A172 (cell line): ENCODE measurements at regions not wholly inside any gene's neighbourhood (a gene's known extent, or its start where the extent isn't known, plus 50 kb on each side); places are given as distances from the start of the nearest gene placed in this dataset.
"Not testable (repeated sequence)": the region's sequence is repeated elsewhere in the genome, so short reads cannot be mapped to it uniquely, and the experiment has no call there.

ENCODE experiments used
- DNase-seq: peaks from one replicate; pipeline ENCODE4 v3.0.0-alpha.2; 2015; ENCODE audit warnings: low spot score

DNA sequence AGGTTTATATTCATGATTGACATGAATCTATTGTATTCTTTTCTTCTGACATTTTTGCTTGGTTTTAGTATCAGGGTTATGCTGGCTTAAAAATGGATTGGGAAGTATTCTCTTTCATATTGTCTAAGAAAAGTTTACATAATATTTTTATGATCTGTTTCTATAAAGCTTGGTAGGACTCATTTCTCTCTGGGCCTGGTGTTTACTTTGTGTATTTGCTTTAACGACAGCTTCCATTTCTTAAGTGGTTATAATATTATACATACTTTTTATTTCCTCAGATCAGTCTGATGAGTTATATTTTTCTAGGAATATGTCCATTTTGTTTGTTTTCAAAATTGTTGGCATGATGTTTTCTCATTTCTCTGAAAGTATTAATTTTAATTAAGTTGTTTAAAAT is 117.9 kb upstream of the IL12A start:
- no peak for DNase-seq

- DNase-seq = peak; percentile 93
Measured at GRCh38 chr3:159872374-159873109, 116.1 kb upstream of the IL12A start.

DNA sequence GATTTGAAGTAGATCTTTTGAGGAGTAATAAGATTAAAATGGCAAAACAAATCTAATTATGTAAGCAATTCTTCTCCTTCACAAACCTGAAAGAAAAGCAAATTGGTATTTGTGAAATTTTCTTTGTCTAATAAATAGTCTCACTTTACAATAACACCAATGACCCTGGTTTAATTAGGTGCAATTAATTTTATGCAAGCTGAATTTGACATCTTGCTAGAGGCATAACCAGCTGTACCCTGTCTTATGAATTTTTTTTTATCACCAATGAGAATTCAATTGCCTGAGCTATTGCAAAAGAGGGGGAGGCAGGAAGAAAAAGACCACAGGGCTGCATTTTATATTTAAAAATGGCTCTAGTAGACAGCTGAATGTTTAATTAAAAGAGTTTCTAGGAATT is 113.5 kb upstream of the IL12A start:
- DNase-seq = no peak

DNA sequence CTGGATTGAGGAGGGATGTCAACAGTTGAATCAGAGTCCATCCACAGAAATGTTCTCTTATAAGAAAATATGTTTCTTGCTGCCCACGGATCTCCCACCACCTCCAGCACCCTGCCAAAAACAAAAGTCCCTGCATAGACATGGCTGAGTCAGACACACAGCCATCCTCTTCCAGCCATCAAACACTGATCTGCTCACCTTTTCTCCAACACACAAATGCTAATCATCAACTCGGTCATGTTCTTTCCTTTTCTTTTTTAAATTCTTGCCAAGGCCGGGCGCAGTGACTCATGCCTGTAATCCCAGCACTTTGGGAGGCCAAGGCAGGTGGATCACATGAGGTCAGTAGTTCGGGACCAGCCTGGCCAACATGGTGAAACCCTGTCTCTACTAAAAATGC is 110.7 kb upstream of the IL12A start:
- no peak for DNase-seq

GRCh38 chr3:159879146-159879545 is 109.5 kb upstream of the IL12A start:
- no peak for DNase-seq

- DNase-seq = no peak
Measured at GRCh38 chr3:159879598-159879997, 109.0 kb upstream of the IL12A start.

- no peak for DNase-seq
Measured at GRCh38 chr3:159881208-159881607, 107.4 kb upstream of the IL12A start.

GRCh38 chr3:159881828-159882309 is 106.8 kb upstream of the IL12A start:
- no peak for DNase-seq

DNA sequence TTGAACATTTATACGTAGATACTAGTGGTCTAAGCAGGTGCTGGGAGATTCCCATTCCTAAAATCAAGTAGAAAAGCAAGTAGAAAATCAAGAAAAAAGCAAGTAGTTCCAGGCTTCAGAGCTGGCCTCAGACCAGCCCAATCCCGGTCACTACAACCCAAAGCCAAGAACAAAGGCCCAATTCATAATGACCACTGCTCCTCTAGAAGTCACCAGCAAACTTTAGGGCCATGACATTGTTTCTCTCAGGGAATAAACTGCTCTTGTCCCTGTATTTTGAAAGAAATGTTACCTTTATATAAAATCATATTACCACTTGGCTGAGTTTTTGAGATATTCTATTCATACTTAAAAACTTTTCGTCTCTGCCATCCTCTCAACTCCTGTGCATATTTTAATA is 106.3 kb upstream of the IL12A start:
- no peak for DNase-seq

GRCh38 chr3:159882790-159883779 is 105.5 kb upstream of the IL12A start:
- DNase-seq = peak; percentile 63

- DNase-seq = no peak
Measured at GRCh38 chr3:159884661-159885402, 103.8 kb upstream of the IL12A start.

- no peak for DNase-seq
Measured at GRCh38 chr3:159886050-159886449, 102.6 kb upstream of the IL12A start.

GRCh38 chr3:159886530-159886929 is 102.1 kb upstream of the IL12A start:
- not testable (repeated sequence) for DNase-seq

- DNase-seq = no peak
Measured at GRCh38 chr3:159887168-159887567, 101.5 kb upstream of the IL12A start.

- no peak for DNase-seq
Measured at GRCh38 chr3:159887911-159888310, 100.7 kb upstream of the IL12A start.

GRCh38 chr3:159892171-159892795 is 96.4 kb upstream of the IL12A start:
- no peak for DNase-seq

GRCh38 chr3:159892801-159893200 is 95.8 kb upstream of the IL12A start:
- no peak for DNase-seq

DNA sequence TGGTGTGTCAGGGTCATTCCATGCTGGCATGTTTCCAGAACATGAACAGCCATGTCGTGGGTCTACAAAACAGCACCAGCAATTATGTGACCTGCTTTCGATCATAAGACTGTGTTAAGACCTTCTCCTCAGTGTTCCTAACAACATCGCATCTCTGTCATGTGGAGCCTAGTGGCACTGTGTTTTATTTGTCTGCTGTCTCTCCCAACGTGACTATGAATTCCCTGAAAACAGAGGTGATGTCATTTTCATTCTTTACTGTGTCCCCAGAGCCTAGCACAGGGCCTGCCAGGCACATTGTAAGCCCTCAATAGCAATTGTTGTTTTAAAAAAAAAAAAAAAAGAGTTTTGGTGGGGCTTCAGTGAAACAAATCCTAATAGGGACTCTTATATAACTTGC is 94.2 kb upstream of the IL12A start:
- no peak for DNase-seq

DNA sequence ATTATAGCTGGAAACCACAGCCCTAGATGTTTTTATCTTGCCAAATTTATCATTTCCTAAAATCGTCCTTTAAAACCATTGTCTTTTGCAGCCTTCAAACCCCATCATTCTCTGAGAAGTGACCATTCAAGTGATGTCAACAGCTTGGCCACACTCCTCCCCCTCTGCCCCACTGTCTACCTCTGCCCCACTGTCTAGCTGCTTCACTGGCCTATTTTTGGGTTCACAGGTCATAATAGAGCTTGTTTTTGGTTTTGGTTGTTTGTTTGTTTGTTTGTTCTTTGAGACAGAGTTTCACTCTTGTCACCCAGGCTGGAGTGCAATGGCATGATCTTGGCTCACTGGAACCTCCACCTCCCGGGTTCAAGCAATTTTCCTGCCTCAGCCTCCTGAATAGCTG is 93.2 kb upstream of the IL12A start:
- no peak for DNase-seq

DNA sequence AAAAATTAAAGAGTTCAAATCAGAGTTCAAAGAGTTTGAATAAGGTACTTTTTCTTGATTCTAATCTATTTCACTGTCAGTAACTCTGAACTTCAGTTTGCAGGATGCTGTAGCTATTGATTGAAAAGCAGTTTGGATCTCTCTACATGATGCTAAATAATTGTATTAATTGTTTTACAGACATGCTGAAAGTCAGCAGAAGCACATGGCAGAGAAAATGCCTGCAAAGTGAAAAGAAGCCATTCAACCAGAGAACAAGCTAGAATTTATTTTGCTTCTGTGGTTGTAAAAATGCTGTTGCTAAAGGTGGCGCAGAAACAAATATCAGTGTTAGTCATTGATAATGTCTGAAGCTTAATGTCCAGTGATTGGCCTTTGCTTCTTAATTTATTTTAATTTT is 92.1 kb upstream of the IL12A start:
- no peak for DNase-seq

DNA sequence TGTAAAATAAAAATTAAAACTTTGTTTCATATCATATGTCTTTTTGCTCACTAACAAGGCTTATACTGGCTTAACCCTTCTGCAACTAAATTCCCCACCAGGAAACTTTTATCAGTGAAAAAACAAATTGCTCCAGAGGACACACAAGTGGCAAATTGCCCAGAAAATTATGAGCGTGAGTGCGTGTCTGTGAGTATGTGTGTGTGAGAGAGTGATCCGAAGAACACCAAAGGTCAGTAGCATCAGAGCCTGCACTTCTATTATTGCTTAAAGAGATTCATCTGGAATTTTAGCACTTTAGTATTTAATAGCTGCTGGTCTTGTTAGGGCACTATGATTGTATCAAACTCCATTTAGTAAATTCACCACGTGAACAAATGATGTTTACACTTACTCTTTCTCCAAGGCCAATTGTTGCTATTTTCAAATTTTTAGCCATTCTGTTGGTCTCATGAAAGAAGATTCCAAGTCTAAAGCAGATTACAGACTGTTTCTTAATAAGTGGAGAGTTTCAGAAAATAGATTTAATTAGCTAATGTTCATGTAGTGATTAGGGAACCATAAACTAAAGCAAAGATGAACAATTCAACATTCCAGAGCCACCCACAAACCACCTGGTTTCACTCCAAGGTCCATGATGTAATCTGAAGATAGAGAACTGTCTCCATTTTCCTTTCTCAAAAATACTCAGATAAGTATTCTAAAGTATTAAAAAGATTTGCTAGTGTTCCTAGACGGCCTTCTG is 91.1 kb upstream of the IL12A start:
- DNase-seq = peak; percentile 41
